H1 (cell line): ENCODE measurements at regions not wholly inside any gene's neighbourhood (a gene's known extent, or its start where the extent isn't known, plus 50 kb on each side); places are given as distances from the start of the nearest gene placed in this dataset.

Experiments
- CBX8 ChIP-seq: fragments of 300-800, 300-1000 bp; sonication (generic); IDR thresholded peaks from 2 replicates; pipeline ENCODE4 v1.7.1; 2016; ENCODE audit warnings: low read depth, low read length, borderline replicate concordance
- CTCF ChIP-seq, 3 experiments: IDR thresholded peaks; 1 replicate in 2 of 3; 2 replicates in 1 of 3; pipeline versions ENCODE4 v1.5.1 to v1.6.1; 2011; ENCODE audit warnings: low read length in 3 of 3, mild to moderate bottlenecking in 3 of 3, inconsistent platforms in 2 of 3, low read depth in 1 of 3, moderate library complexity in 1 of 3; ENCODE audit not compliant: insufficient read depth in 1 of 3; ENCODE audit errors: control extremely low read depth in 1 of 3
- EZH2 ChIP-seq: fragments of 200-600 bp; sonication (generic); IDR thresholded peaks from 2 replicates; pipeline ENCODE4 v1.7.1; 2012; ENCODE audit warnings: low read depth, mild to moderate bottlenecking, moderate library complexity, low read length, inconsistent platforms; ENCODE audit not compliant: severe bottlenecking
- HDAC2 ChIP-seq, 2 experiments: fragments of 300-600 bp in 1 of 2; sonication (generic) in 1 of 2; IDR thresholded peaks; 2 replicates each; pipeline ENCODE4 v1.6.1; 2011 to 2012; ENCODE audit warnings: low read depth in 2 of 2, low read length in 2 of 2, mild to moderate bottlenecking in 2 of 2, moderate library complexity in 2 of 2, borderline replicate concordance in 1 of 2, inconsistent platforms in 1 of 2
- POLR2AphosphoS5 ChIP-seq: IDR thresholded peaks from 2 replicates; pipeline ENCODE4 v1.6.1; 2011; ENCODE audit warnings: low read depth, low read length
- USF2 ChIP-seq: IDR thresholded peaks from 2 replicates; pipeline ENCODE4 v1.6.1; 2011; ENCODE audit warnings: low read length, improper control_type of control experiment

GRCh38 chr3:162073422-162073975 lies 576.9 kb downstream of the OTOL1 start:
- TF ChIP-seq HDAC2 (IDR thresholded peaks at IDR 0.05; ENCODE audit: borderline replicate concordance in 1 of 2, low read depth in 2 of 2, low read length in 2 of 2), result no peak
- TF ChIP-seq CTCF (IDR thresholded peaks at IDR 0.05; ENCODE audit: control extremely low read depth in 1 of 3, insufficient read depth in 1 of 3, low read depth in 1 of 3, low read length in 3 of 3), result no peak
- no peak for TF ChIP-seq CBX8
- no peak for TF ChIP-seq EZH2
- no peak for TF ChIP-seq USF2
- no peak for TF ChIP-seq POLR2AphosphoS5
